ENCODE measurements at regions not wholly inside any gene's neighbourhood (a gene's known extent, or its start where the extent isn't known, plus 50 kb on each side); places are given as distances from the start of the nearest gene placed in this dataset.

DNA sequence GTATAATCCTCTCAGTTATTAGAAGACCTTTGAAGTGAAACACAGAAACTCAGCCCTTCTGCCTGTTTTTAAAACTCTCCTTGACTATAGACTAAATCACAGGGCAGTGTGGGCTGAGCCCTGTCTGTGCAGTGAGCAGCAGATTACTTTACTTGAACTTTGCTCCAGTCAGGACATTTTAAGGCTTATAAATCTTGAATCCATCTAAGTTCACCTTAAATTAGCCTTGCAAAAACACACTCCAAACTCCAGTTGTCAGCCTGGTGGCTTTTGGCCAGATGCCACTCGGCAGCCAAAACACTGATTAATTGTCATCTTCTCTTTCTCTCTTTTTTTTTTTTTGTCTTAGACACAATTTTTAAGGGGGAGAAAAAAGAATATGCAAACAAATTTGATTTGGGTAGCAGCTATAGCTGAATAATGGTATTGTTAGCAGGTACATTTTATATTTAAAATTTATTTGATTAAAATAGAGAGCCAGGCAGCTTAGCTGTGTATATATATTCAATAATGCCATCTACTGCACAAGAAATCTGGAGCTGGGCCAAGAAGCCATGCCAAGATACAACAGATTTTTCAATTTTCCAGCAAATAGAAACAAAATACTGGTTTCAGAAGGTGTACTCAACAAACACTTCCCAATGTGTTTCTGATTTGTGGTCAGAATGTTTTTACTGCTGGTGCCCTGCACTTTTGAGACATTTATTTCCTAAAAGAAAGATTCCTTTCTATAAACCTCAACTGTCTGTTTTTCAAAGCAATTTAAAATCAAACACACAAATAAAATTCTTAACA, 247.7 kb downstream of the TFEC start:
- Histone ChIP-seq H3K4me1 (ENCODE audit: insufficient read depth, low read length) (no peaks in the 10 kb centered on the region), H3K4me3 (ENCODE audit: low read length) (no peak overlapping the region), H3K27me3 (ENCODE audit: insufficient read depth, low read length, poor library complexity, severe bottlenecking) (no peaks in the 10 kb centered on the region), H3K36me3 (ENCODE audit: insufficient read depth, low read length) (no peaks in the 10 kb centered on the region), H3K9me3 (ENCODE audit: low read length) (no peaks in the 10 kb centered on the region), H3K27ac (ENCODE audit: low read depth, low read length) (no peak overlapping the region)
- Mint-ChIP-seq H3K27ac (no peak overlapping the region), H3K4me1 (no peaks in the 10 kb centered on the region), H3K4me3 (no peak overlapping the region), H3K27me3 (peaks cover 0 to 3% of the 10 kb centered on the region in 2 donors), H3K36me3 (no peaks in the 10 kb centered on the region), H3K9me3 (no peaks in the 10 kb centered on the region)
- DNase-seq: no peak
- ChIA-PET CTCF (no interaction called here), POLR2A (no interaction called here)

DNA sequence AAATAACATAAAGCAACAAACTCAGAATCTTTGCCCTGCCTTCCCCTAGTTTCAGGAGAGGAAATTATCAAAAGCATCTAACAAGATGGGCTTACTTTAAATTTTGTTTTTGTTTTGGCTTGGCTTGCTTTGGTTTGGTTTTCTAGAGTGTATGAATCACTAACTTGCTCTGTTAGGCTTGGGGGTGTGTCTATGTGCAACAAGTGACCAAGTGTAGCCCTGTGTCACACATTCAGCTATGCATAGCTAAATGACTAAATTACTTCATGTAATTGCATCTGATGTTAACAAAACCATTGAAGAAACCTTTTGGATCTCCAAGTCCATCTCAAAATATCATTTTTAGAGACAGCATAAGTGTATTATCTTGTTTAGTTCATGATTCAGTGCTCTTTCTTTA, 251.0 kb downstream of the TFEC start:
- ChIA-PET CTCF (no interaction called here), POLR2A (no interaction called here)
- Histone ChIP-seq H3K36me3 (ENCODE audit: insufficient read depth, low read length) (no peaks in the 10 kb centered on the region), H3K4me3 (ENCODE audit: low read length) (no peak overlapping the region), H3K4me1 (ENCODE audit: insufficient read depth, low read length) (no peaks in the 10 kb centered on the region), H3K27me3 (ENCODE audit: insufficient read depth, low read length, poor library complexity, severe bottlenecking) (no peaks in the 10 kb centered on the region), H3K27ac (ENCODE audit: low read depth, low read length) (no peak overlapping the region), H3K9me3 (ENCODE audit: low read length) (no peaks in the 10 kb centered on the region)
- no peaks in the 10 kb centered on the region for H3K4me1 Mint-ChIP-seq
- no peak overlapping the region for H3K4me3 Mint-ChIP-seq
- no peaks in the 10 kb centered on the region for H3K36me3 Mint-ChIP-seq
- no peak for DNase-seq
- H3K27me3 Mint-ChIP-seq: no peaks in the 10 kb centered on the region
- no peak overlapping the region for H3K27ac Mint-ChIP-seq
- H3K9me3 Mint-ChIP-seq: no peaks in the 10 kb centered on the region

DNA sequence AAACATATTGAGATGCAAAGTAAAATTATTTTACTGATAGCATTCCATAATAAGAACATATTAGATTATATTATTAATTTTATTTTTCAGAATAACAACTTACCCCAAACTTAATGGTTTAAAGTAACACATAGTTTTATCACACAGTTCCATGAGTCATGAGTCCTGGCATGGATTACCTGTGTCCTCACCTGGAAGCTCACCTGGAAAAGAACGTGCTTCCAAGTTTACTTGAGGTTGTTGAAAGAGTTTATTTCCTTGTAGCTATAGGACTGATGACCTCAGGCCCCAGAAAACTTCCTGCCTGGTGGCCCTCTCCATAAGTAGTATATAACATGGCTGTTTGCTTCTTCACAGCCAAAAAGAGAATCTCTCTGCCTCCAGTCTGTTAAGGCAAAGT, 254.6 kb downstream of the TFEC start:
- CTCF ChIA-PET: no interaction called here
- Mint-ChIP-seq H3K36me3 (no peaks in the 10 kb centered on the region), H3K4me3 (no peak overlapping the region)

DNA sequence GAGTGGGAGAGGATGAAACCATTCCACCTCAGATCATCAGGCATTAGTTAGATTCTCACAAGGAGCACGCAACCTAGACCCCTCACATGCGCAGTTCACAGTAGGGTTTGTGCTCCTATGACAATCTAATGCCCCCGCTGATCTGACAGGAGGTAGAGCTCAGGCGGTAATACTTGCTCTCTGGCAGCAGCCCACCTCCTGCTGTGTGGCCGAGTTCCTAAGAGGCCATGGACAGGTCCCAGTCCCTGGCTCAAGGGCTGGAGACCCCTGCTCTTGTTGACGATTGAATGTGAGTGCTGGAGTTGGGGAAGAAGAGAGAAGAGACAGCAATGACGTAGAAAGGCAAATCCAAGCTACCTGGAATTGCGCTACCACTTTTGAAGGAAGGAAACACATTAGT, 267.2 kb downstream of the TFEC start:
- Mint-ChIP-seq H3K36me3 (peaks cover 0 to under 1% (median 0%) of the 10 kb centered on the region in 3 donors), H3K4me3 (no peak overlapping the region), H3K9me3 (no peaks in the 10 kb centered on the region), H3K4me1 (no peaks in the 10 kb centered on the region), H3K27ac (no peak overlapping the region), H3K27me3 (peaks cover 0 to 1% of the 10 kb centered on the region in 2 donors)
- no peak overlapping the region for H3K27ac ChIP-seq (ENCODE audit: low read depth, low read length)
- CTCF ChIA-PET: no interaction called here
- POLR2A ChIA-PET: no interaction called here
- H3K27me3 ChIP-seq (ENCODE audit: insufficient read depth, low read length, poor library complexity, severe bottlenecking): no peaks in the 10 kb centered on the region
- H3K4me3 ChIP-seq (ENCODE audit: low read length): no peak overlapping the region
- DNase-seq: no peak
- no peaks in the 10 kb centered on the region for H3K4me1 ChIP-seq (ENCODE audit: insufficient read depth, low read length)
- no peaks in the 10 kb centered on the region for H3K9me3 ChIP-seq (ENCODE audit: low read length)
- H3K36me3 ChIP-seq (ENCODE audit: insufficient read depth, low read length): no peaks in the 10 kb centered on the region

More for the DNA sequence above, 254.6 kb downstream of the TFEC start:
- no peaks in the 10 kb centered on the region for H3K36me3 ChIP-seq (ENCODE audit: insufficient read depth, low read length)
- no peak overlapping the region for H3K4me3 ChIP-seq (ENCODE audit: low read length)
- POLR2A ChIA-PET: no interaction called here
- H3K4me1 ChIP-seq (ENCODE audit: insufficient read depth, low read length): no peaks in the 10 kb centered on the region
- H3K9me3 Mint-ChIP-seq: no peaks in the 10 kb centered on the region
- H3K27me3 Mint-ChIP-seq: no peaks in the 10 kb centered on the region
- no peaks in the 10 kb centered on the region for H3K9me3 ChIP-seq (ENCODE audit: low read length)
- no peak for DNase-seq
- no peaks in the 10 kb centered on the region for H3K4me1 Mint-ChIP-seq
- no peak overlapping the region for H3K27ac Mint-ChIP-seq
- no peak overlapping the region for H3K27ac ChIP-seq (ENCODE audit: low read depth, low read length)
- no peaks in the 10 kb centered on the region for H3K27me3 ChIP-seq (ENCODE audit: insufficient read depth, low read length, poor library complexity, severe bottlenecking)

DNA sequence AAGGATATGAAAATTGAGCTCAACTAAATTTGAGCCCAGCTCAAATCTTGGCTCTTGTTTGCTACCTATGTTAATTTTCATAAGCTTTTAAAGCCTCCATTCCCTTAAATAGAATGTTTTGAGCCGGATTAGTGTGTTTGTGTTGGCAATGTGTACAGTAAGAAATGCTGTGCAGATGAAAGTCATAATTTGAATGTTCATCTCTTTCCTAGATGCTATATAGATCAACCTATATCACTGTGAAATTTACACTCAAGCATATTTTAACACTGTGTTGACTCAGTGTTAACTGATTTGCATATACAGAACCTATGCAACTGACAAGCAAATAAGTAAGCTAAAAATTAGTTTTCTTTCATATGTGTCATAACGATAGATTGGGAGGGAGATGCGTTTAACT, 272.5 kb downstream of the TFEC start:
- no peaks in the 10 kb centered on the region for H3K9me3 ChIP-seq (ENCODE audit: low read length)
- H3K4me3 Mint-ChIP-seq: no peak overlapping the region
- peaks cover 0 to 3% (median 0%) of the 10 kb centered on the region in 3 donors for H3K36me3 Mint-ChIP-seq
- no peak overlapping the region for H3K27ac Mint-ChIP-seq
- POLR2A ChIA-PET: no interaction called here
- H3K4me1 ChIP-seq (ENCODE audit: insufficient read depth, low read length): no peaks in the 10 kb centered on the region
- H3K27me3 Mint-ChIP-seq: no peaks in the 10 kb centered on the region
- H3K9me3 Mint-ChIP-seq: no peaks in the 10 kb centered on the region
- H3K27ac ChIP-seq (ENCODE audit: low read depth, low read length): no peak overlapping the region
- no peaks in the 10 kb centered on the region for H3K36me3 ChIP-seq (ENCODE audit: insufficient read depth, low read length)
- CTCF ChIA-PET: no interaction called here
- no peak for DNase-seq
- no peaks in the 10 kb centered on the region for H3K4me1 Mint-ChIP-seq
- no peak overlapping the region for H3K4me3 ChIP-seq (ENCODE audit: low read length)
- H3K27me3 ChIP-seq (ENCODE audit: insufficient read depth, low read length, poor library complexity, severe bottlenecking): no peaks in the 10 kb centered on the region

DNA sequence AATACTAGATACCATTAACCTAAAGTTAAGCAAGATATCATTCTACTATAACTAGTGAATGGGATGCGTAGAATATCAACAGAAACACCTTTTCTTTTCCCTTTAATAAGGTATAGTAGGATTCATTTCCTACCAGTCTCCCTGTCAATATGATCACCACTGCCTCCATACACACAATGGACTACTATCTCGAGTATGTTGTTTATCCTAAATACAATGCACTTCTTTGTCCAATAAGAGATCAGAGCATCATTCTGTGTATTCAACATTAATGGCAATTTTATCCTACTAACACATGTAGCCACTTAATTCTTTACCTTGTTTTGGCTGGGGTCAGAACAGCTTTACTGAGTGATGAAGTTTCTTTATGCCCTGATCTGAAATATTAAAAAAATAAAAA, 276.3 kb downstream of the TFEC start:
- H3K36me3 Mint-ChIP-seq: peaks cover 0 to 3% (median 0%) of the 10 kb centered on the region in 3 donors
- no peak overlapping the region for H3K27ac ChIP-seq (ENCODE audit: low read depth, low read length)
- no peak overlapping the region for H3K4me3 ChIP-seq (ENCODE audit: low read length)
- POLR2A ChIA-PET: no interaction called here
- H3K4me1 Mint-ChIP-seq: no peaks in the 10 kb centered on the region
- no peak for DNase-seq
- no peaks in the 10 kb centered on the region for H3K27me3 Mint-ChIP-seq
- CTCF ChIA-PET: no interaction called here
- no peaks in the 10 kb centered on the region for H3K27me3 ChIP-seq (ENCODE audit: insufficient read depth, low read length, poor library complexity, severe bottlenecking)
- no peaks in the 10 kb centered on the region for H3K9me3 Mint-ChIP-seq
- H3K4me1 ChIP-seq (ENCODE audit: insufficient read depth, low read length): no peaks in the 10 kb centered on the region
- no peak overlapping the region for H3K4me3 Mint-ChIP-seq
- H3K27ac Mint-ChIP-seq: no peak overlapping the region
- no peaks in the 10 kb centered on the region for H3K36me3 ChIP-seq (ENCODE audit: insufficient read depth, low read length)
- H3K9me3 ChIP-seq (ENCODE audit: low read length): no peaks in the 10 kb centered on the region

DNA sequence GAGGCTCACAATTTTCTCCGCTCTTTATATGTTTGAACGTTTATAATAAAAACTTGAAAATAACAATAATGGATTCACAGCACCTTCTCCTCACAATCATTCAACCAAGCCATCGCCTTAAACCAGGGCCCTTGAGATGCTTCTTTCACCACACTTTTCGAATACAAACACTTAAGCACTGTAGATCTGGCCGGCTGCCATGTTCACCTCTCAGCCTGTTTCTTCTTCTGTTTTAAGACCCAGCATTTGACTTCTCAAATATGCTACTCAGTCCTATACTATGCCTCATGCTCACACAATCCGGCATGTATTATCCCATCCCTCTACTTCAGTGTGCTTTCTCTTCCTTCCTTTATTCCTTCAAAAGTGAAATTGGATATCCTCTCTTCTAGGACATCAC, 280.6 kb downstream of the TFEC start:
- H3K27me3 Mint-ChIP-seq: no peaks in the 10 kb centered on the region
- peak overlapping the region in 1 of 8 donors; percentile 64 for H3K27ac Mint-ChIP-seq

DNA sequence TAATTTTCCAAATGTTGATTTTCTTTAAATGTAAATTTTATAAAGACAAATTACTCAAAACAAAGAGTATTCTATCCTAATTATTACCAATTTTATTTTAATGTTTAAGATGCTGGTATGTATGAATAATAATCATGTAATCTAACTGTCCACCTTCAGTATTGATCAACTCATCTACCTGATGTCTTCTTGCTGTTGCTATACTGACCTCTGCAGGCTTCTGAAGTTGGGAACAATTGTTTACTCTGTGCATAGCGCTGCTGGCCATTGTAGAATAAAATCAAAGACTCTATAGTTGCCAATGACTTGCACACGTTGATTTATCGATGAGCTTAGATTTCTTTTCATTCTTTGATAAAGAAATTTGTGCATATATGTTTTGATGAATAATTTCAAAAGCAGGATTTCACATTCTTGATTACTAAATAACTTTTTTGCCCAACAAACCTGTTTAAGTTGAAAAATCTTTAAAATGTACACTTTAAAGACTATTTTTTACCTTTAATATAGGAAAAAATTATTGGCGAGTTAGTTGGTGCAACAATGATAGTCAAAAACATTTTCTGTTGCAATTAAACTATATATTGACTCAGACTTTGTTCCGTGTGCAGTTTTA, 282.3 kb downstream of the TFEC start:
- Mint-ChIP-seq H3K4me1 (peaks cover 0 to 4% (median 3%) of the 10 kb centered on the region in 3 donors), H3K36me3 (no peaks in the 10 kb centered on the region), H3K4me3 (no peak overlapping the region), H3K27me3 (no peaks in the 10 kb centered on the region), H3K27ac (no peak overlapping the region), H3K9me3 (no peaks in the 10 kb centered on the region)
- ChIA-PET POLR2A (no interaction called here), CTCF (no interaction called here)
- H3K27ac ChIP-seq (ENCODE audit: low read depth, low read length): no peak overlapping the region
- H3K4me3 ChIP-seq (ENCODE audit: low read length): no peak overlapping the region
- H3K36me3 ChIP-seq (ENCODE audit: insufficient read depth, low read length): no peaks in the 10 kb centered on the region
- no peaks in the 10 kb centered on the region for H3K9me3 ChIP-seq (ENCODE audit: low read length)
- H3K4me1 ChIP-seq (ENCODE audit: insufficient read depth, low read length): no peaks in the 10 kb centered on the region
- DNase-seq: no peak
- no peaks in the 10 kb centered on the region for H3K27me3 ChIP-seq (ENCODE audit: insufficient read depth, low read length, poor library complexity, severe bottlenecking)

More for the DNA sequence above, 280.6 kb downstream of the TFEC start:
- Mint-ChIP-seq H3K4me1 (peaks cover 0 to 4% (median 3%) of the 10 kb centered on the region in 3 donors), H3K36me3 (no peaks in the 10 kb centered on the region), H3K9me3 (no peaks in the 10 kb centered on the region), H3K4me3 (no peak overlapping the region)
- no peaks in the 10 kb centered on the region for H3K9me3 ChIP-seq (ENCODE audit: low read length)
- no peak overlapping the region for H3K4me3 ChIP-seq (ENCODE audit: low read length)
- no peak for DNase-seq
- CTCF ChIA-PET: no interaction called here
- H3K27me3 ChIP-seq (ENCODE audit: insufficient read depth, low read length, poor library complexity, severe bottlenecking): no peaks in the 10 kb centered on the region
- POLR2A ChIA-PET: no interaction called here
- H3K4me1 ChIP-seq (ENCODE audit: insufficient read depth, low read length): no peaks in the 10 kb centered on the region
- no peak overlapping the region for H3K27ac ChIP-seq (ENCODE audit: low read depth, low read length)
- no peaks in the 10 kb centered on the region for H3K36me3 ChIP-seq (ENCODE audit: insufficient read depth, low read length)

Measured in CD8-positive, alpha-beta memory T cell (primary cell).